Ecto neural progenitor cell (in vitro differentiated cells): ENCODE measurements at regions not wholly inside any gene's neighbourhood (a gene's known extent, or its start where the extent isn't known, plus 50 kb on each side); places are given as distances from the start of the nearest gene placed in this dataset.

ENCODE experiments used
- DNase-seq: peaks from one replicate; pipeline ENCODE4 v3.0.0-alpha.2; 2018; ENCODE audit warnings: low spot score

DNA sequence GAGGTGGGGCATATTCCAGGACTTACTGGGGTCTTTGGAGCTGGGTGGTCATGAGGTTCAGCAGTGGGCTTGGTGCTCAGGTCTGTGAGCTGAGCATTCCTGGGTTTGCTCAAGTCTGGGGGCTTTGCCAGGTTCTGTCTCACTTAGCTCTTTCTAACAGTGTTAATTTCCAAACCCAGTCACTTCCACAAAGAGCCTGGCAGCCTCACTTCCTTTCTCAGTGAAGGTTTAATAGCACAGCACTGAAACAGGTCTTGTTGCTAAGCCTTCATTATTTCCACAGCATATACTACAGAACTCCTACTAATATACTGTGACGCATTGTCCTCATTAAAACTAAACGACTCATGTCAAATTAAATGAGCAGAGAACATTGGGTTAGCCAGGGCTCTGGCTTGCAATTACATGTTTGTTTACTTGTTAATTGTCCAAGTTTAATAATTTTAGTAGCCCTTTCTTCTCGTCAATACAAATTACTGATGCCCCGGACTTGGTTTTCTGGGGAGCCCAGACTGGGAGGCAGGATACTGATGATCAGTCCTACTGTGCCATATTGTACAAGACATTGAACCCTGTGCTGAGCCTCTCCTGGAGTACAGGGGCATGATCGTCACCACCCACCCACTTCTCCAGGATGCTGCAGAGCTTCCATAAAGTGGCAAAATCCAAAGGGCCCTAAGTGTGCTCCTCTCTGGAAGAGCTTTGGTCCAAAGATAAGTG, 170.7 kb downstream of the IER5 start:
- DNase-seq, result no peak

DNA sequence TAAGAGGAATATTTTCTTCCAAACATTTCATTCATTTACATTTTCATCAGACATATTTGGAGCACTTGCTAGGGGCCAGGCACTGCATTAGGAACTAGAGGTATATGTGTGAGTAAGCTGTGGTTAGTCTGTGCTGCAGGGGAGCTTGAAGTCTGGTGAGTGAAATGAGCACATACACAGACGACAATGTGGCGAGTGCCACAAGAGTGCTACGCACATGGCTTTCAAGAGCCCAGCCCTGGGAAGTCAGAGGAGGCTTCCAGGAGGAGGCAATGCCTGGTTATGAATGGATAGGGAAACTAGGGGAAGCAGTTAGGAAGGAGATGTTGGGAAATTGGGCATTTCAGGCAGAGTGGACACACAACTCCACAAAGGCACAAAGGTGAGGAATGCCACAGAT, 171.8 kb downstream of the IER5 start:
- DNase-seq, result no peak

DNA sequence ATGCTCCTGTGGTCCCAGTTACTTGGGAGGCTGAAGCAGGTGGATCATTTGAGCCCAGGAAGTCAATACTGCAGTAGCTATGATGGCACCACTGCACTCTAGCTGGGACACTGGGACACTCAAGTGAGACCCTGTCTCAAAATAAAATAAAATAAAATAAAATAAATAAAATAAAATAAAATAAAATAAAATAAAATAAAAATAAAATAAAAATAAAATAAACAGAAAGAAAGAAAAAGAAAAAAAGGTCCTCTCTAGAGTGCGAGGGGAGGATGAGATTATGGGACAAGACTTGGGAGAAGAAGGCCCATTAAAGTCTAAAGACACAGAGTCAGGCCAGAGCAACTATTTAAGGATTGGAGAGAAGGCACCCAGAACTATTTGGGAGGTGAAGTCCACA, 172.5 kb downstream of the IER5 start:
- DNase-seq, result no peak

DNA sequence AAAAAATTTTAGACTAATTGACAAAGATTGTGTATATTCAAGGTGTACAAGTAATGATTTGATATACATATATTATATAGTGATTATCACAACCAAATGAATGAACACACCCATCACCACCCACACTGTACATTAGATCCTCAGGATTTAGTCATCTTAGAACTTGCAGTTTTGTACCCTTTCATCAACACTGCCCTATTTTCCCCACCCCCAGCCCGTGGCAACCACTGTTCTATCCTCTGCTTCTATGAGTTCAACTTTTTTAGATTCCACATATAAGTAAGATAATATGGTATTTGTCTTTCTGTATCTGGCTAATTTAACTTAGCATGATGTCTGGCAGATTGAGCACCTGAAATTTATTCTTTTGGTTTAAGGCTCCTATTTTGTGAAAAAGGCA, 173.6 kb downstream of the IER5 start:
- DNase-seq, result no peak

DNA sequence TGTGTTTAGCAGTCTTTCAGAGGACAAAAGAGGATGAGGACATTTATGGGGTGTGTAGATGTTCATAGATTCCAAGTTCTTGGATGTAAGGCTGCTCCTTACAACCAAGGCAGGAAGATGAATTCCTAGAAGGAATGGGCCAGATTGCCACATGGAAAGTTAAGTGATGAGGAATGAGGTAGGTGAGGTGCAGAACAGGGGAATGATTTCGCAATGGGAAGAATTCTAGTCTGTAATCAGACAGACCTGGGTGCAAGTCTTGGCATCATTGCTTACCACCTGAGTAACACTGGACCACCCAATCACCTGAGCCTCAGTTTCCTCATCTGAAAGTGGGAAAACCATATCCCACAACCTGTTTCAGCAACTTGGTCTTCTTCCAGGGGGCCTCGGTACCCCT, 174.9 kb downstream of the IER5 start:
- no peak for DNase-seq

DNA sequence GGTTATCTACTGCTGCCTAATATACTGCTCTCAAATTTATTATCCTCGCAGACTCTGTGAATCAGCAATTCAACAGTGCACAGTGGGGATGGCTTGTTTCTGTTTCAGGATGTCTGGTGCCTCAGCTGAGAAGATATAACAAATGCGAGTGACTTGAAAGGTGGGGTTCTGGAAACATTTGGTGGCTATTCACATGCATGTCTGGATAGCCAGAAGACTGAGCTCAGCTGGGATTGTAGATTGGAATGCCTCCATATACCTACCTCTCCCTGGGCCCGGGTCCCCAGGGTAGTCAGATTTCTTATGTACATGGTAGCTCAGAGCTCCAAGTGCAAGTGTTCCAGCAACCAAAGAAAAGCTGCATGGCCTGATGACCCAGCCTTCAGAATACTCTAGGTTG, 176.3 kb downstream of the IER5 start:
- no peak for DNase-seq

GRCh38 chr1:181284978-181285377, 196.5 kb downstream of the IER5 start:
- DNase-seq, result no peak

DNA sequence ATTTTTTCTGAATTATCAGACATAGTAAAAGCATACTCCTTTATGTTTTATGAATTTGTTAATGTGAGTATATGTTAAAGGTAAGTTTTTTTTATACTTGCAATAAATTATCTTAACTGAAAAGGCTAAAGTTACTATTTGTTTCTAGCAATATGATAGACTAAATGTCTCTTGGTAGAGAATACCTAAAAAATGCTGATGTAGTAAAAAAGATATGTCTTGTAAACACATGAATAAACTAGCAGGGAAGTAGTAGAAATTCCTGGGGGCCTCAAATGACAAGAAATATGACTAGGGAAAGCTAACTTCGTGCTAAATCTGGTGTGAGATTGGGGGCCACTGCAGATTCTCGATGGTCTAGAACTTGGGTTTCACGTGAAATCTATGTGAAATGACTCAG, 188.1 kb upstream of the CACNA1E start:
- no peak for DNase-seq

- no peak for DNase-seq
Observed at GRCh38 chr1:181296180-181296579, 187.1 kb upstream of the CACNA1E start.

GRCh38 chr1:181308098-181308497, 175.2 kb upstream of the CACNA1E start:
- no peak for DNase-seq

DNA sequence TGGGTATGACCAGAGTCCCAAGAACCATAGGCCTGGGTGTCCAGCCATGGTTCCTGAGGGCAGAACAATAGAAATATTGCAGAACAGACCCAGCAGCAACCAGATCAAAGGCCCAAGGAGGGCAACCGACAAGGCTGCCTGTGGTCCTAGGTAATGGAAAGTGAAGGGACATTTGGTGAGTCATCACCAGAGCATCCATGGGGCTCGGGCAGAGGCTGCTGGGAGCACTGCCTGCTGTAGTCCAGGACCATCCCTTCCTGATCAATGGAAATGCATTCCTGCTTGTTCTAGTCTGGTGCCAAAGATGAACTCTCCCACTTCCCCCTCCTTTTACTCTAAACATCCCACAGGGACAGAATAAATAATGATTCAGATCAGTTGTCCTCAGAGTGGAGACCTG, 172.8 kb upstream of the CACNA1E start:
- DNase-seq, result no peak

DNA sequence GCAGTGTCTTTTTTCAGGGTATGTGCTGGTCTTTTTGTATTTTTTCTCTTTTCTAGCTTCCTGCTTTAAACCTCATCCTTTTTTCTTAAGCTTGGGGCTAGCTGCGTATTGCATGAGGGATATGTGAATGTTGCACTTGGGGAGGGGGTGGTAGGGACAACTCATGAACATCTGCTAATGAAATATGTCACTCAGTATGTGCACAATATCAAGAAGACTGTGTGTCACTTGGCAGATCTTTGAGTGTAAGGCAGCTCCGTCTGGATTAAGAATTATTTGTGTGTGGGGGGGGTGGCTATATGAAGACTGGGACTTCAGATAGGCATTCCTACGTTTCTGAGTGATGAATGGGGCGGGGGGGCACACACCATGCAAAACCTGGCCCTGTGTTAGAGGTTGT, 170.4 kb upstream of the CACNA1E start:
- no peak for DNase-seq

DNA sequence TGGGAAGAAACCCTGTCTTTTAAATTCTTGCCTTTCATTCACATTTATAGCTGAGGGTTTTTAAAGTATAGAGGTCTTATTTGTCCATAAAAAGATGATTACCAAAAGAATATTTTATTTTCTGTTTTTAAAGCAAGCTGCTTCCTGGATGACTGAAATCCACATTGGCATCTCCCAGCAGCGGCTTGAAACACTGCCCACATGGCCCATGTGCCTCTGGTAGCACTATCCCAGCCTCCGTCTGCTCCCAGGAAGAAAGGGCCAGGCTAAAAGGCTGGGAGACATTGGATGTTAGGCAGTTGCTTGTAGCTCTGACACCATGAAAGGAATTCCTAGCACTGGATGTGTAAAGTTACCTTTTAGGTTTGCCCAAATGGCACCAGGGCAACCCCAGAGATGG, 169.9 kb upstream of the CACNA1E start:
- DNase-seq, result no peak

- DNase-seq, result no peak
Observed at GRCh38 chr1:181314010-181314409, 169.3 kb upstream of the CACNA1E start.

- DNase-seq, result peak; percentile 55
Observed at GRCh38 chr1:181314959-181315358, 168.4 kb upstream of the CACNA1E start.

DNA sequence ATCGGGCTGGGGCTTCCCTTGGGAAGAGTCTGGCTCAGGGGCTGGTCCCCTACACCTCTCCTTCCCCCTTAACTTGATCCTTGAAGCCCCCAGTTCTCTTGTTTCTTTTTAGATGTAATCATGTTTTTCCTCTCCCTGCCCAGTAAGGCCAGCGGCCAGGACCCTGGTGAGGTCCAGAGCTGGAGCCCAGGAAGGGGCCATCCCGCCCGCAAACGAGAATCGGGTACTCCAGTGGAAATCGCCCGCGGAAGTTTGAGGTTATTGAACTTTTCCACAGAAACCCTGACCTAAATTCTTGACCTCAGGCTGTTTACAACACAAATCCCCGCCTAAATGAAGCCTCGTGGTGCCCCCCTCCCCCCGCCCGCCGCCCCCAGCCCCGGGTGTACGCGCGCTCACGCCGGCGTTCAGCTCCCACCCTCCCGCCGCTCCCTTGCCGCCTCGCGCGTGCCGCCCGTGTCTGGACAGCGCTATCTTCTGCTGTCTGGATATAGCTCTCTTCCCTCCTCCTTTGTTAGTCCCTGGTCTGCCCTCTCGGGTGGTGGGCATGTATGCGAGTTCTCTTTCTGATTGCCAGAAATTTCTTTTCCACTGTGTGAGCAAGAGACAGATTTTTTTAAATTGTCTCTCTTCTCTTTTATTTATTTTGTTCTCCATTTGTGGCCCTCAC, 165.9 kb upstream of the CACNA1E start:
- no peak for DNase-seq

DNA sequence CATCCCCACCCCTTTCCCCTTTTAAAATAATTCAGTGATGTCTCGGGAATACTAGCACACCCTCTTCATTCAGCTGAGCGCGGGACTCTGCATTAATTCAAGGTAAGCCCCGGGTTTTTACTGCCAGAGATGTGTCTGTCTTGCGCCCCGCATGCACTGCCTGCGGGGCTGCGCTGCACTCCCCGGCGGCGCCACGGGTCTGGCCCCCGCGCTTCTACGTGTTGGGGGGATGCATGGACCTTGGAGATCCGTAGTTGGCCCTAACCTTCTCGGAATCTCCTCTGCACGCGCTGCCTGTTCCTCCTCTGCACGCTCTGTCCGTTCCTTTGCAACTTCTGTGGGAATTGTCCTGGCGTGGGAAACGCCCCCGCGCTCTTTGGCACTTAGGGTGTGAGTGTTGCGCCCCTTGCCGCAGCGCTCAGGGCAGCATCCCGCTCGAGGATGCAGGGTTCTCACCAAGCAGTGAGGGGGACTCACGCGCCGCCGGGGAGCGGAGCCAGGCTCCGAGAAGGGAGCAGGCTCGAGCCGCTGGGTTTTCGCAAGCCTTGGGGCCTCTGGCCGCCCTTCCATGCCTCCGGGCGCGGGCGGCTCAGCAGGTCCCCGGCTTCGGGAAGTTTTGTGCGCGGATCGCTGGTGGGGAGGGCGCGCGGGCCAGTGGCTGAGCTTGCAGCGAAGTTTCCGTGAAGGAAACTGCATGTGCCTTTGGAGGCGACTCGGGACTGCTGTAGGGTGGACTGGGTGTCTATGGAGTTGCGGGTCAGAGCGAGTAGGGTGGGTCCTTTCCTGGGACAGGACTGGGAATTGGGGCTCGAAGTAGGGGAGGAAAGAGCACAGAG, 165.1 kb upstream of the CACNA1E start:
- peak; percentile 68 for DNase-seq

- DNase-seq, result no peak
Observed at GRCh38 chr1:181318858-181319235, 164.5 kb upstream of the CACNA1E start.

- no peak for DNase-seq
Observed at GRCh38 chr1:181319907-181320306, 163.4 kb upstream of the CACNA1E start.

- peak; percentile 29 for DNase-seq
Observed at GRCh38 chr1:181324797-181325616, 158.3 kb upstream of the CACNA1E start.

- DNase-seq, result peak; percentile 40
Observed at GRCh38 chr1:181325765-181326164, 157.6 kb upstream of the CACNA1E start.

- DNase-seq, result no peak
Observed at GRCh38 chr1:181326348-181326747, 157.0 kb upstream of the CACNA1E start.
